GM12873 (cell line): ENCODE measurements at regions not wholly inside any gene's neighbourhood (a gene's known extent, or its start where the extent isn't known, plus 50 kb on each side); places are given as distances from the start of the nearest gene placed in this dataset.

Experiments
- CTCF ChIP-seq: IDR thresholded peaks from 2 replicates; pipeline ENCODE4 v1.5.1; 2012; ENCODE audit warnings: low read depth, mild to moderate bottlenecking, moderate library complexity, low read length, control low read depth; ENCODE audit not compliant: insufficient read depth; ENCODE audit errors: missing control alignments

DNA sequence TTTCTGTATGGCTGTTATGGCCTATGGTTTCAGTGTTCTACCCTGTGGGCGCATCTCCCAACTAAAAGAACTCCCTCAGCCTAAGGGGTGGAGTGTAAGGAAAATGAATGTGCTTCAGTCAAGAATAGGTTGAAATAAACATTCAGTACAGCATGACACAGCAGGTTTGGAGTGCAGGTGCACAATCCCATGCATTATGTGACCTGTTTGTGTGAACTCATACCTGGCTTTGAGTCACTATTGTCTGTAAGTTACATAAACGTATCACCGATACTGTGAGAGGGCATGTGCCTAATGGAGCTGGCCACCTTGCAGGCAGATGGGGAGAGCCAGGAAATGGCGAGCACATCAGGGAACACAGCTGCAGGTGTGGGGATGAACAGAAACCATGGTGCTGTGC is 216.0 kb downstream of the DSEL start:
- no peak for TF ChIP-seq CTCF

GRCh38 chr18:67292814-67293213 is 223.7 kb downstream of the DSEL start:
- no peak for TF ChIP-seq CTCF

DNA sequence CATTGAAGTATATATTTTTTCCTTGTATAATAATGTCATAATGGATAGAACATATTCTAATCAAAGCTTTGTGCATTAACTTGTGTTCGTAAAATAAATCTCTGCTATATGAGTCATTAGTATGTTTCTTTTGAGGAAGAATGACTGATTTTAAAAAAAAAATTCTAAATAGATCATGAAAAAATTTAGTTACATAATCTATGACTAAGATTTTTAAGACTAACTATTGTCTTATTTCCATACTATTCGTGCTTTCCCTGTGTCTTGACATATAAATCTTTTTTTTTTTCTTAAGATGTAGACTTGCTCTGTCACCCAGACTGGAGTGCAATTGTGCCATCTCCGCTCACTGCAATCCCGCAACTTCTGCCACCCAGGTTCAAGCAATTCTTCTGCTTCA is 226.1 kb downstream of the DSEL start:
- no peak for TF ChIP-seq CTCF

DNA sequence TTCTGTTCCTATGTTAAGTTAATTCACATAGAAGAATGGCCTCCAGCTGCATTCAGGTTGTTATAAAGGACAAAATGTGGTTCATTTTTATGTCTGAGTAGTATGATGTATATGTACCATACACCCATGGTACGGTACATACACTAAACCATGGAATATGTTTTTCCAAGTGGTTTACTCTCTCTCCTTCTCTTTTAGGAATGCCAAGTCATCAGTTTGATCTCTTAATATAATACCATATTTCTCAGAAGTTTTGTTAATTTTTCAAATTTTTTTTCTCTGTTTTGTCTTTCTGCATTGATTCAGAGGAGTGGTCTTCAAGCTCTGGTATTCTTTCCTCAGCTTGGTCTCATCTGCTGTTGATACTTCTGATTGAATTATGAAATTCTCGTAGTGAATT is 230.9 kb downstream of the DSEL start:
- TF ChIP-seq CTCF: no peak

DNA sequence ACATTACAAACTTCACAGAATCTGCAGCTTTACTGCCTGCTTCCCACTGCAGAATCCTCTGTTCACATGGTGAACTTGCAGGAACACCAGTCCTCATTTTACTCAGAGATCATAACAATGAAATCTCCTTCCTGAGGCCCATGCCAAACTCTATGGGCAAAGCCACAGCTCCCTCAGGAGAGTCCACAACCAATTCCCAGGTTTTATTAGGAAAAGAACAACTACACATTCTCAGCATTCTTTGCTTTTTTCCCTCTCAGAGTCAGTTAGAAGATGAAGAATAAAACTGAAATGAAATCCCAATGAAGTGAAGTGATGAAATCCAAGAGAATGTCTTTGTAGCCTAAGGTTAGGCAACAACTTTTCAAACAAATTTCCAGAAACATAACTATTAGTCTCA is 233.7 kb downstream of the DSEL start:
- TF ChIP-seq CTCF: no peak

DNA sequence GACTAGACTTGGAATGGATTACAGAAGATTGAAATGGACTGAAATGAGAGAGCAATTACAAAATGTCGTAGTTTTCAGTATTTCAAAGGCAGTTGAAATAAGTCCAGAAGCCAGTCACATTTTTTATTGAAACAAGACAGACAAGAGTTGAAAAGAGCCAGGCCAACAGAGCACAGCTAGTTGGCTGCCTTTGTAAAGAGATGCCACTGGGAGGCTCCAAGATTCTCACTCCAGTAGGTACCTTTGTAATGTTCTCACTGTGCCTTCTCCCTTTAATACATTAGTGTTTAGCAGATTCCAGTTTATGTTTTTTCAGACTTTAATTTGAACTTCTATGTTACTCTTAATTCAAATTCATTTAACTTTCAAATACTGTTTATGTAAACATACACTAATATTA is 234.8 kb downstream of the DSEL start:
- TF ChIP-seq CTCF: no peak

DNA sequence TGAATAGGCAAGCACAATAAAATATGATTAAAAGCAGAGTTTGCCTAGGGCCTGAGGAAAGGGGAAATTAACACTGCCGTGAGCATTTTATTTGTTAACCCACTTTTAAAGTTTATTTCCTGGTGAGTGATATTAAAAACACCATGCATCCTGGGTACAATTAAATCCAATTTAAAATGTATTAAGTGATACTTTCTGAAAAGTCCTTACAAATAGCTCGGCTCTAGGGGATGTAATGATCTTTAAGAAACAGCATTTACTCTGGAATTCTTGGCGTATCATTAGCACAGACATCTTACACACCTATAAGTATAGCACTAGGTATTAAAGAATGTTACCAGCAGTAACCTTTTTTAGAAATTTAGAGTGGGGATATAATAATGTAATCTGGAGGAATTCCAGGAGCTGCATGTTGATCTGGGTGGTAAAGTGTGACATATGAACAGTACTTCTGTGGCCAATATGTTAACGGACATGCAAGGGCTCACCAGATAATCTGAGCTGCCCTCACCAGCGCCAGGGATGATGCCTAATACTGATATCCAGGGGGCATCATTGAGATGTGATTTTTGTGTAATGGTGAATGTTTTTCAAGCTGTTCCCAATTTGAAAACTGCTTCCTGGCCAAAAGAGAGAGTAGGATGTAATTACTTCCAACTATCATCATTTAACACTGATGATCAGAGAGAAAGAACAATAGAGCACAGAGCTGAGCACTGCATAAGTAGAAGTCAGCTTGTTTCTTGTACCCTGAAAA is 235.9 kb downstream of the DSEL start:
- no peak for TF ChIP-seq CTCF
